Fibroblast of skin of left biceps (primary cell): ENCODE measurements at regions not wholly inside any gene's neighbourhood (a gene's known extent, or its start where the extent isn't known, plus 50 kb on each side); places are given as distances from the start of the nearest gene placed in this dataset.
A peak's percentile ranks its signal among the peaks of the same experiment; 100 is the strongest.

Source experiments
- DNase-seq, 2 experiments: peaks; one replicate each; pipeline ENCODE4 v3.0.0-alpha.2; 2013; ENCODE audit warnings: low read depth in 2 of 2

DNA sequence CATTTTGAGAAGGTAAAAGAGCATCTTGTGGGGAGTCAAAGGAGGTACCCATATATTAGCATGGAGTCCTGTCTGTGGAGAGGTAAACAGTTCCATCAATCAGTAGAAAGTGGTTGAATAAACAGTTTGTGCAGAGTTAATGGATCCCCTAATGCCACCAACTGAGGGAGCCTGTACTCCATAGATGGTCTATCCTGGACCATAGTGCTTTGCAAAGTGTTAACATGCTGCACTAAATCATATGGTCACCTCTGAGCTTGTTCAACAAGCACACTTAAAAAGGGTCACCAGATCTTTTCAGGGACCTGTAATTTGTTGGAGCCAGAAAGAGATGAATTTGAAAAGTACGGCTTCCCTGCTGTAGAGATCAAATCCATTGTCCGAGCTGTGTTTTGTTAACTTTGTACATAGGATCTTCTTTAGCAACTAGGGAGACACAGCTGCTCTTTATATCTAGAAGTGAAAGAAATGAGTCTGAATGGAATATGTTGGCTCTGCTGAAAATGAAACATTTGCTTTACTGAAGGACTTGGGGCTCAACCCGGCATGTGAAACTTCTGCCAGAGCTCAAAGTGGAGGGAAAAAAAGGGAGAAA, 366.4 kb downstream of the ETNK1 start:
- no peak for DNase-seq

DNA sequence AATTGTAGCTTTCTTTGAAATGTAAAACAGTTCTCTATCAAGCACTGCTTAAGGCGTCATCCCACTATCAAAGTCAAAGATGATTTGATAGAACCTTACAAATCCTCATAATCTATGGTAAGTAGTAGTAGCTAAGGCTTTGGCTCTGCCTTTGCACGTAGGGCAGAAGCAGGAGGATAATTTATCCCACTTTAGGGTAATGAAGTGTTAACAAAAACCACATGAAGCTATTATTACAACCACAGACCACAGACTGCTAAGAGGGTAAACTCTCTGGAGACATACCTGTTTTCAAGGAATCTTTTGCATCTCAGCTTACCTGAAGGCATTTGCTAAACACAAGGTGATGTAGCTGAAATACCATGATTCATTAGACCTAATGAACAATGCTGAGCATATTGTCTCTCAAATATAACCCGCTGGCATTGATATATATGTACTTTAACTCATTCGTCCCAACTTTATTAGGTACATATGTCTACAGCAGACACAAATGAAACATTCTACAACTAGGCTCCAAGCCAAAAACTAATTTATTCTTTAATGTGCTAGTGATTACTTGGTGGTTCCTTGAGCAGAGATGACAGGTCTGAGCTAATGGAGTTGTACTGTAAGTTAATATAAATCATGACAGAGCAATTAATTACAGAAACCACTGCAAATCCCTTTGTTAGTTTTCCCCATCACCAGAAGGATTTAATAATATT, 368.8 kb downstream of the ETNK1 start:
- no peak for DNase-seq

DNA sequence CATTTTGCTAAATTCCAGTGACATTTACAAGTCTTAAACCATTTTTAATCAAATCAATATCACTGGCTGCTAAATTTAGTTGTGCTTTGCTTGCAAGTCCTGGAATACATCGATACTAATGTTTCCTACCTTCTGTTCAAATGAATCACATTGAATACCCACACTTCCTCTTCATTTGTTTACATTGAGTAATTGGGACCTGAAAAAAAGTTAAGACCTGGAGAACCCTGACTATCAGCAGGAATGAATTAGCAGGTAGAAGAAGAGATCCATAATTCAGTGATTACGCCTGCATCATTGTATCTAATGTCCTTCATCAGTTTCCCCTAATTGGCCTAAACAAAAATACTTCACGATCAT, 369.3 kb downstream of the ETNK1 start:
- DNase-seq: no peak

DNA sequence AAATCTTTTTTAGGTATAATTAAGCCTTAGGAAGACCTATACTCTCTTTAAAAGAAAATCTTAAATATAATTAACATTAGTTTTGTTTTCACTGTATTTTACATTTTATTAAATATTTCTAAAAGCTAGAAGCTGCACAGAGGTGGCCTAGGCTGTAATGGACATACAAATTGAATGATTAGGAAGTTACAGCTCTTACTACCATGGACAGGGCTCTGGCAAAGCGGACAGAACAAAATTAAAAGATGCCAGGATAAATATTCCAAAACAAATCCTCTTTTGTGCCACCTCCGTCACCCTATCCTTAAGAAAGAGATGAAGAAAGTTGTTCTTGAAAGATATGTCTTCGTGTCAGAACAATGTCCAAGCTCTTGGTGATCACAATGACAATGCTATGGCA, 376.5 kb downstream of the ETNK1 start:
- DNase-seq: no peak

DNA sequence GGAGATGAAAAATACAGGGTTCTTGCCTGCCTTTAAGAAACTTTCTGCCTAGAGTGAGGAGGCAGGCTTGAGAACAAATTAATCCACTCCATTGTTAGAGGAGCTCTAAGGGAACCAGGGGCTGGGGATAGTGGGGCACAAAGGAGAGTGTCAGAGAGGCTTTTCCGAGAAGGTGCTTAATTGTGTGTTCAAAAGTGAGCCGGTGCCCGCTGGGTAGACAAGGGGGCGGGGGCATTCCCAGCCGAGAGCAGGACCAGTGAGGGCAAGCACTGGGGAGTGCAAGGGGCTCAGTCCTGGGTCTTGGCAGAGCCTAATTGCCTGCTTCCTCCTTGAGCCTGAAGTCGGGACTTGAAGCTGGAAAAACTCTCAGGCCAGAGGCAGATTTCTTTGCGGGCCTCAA, 377.4 kb downstream of the ETNK1 start:
- no peak for DNase-seq

DNA sequence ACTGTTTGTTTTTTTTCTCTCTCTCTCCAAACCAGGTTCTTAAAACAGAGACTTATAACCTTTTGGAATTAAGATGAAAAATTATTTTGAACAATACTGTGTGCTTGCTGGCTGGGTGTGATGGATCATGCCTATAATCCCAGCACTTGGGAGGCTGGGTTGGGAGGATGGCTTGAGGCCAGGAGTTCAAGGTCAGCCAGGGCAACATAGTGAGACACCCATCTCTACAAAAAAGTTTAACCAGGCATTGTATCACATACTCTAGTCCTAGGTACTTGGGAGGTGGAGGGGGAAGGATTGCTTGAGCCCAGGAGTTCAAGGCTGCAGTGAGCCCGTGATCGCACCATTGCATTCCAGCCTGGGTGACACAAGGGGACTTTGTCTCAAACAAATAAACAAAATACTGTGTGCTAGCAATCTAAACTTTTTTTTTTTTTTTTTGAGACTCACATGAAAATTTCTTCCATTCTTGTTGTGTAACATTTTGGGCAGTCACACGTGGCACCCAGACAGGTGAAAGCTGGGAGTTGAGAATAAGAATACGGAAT, 379.6 kb downstream of the ETNK1 start:
- DNase-seq: no peak

DNA sequence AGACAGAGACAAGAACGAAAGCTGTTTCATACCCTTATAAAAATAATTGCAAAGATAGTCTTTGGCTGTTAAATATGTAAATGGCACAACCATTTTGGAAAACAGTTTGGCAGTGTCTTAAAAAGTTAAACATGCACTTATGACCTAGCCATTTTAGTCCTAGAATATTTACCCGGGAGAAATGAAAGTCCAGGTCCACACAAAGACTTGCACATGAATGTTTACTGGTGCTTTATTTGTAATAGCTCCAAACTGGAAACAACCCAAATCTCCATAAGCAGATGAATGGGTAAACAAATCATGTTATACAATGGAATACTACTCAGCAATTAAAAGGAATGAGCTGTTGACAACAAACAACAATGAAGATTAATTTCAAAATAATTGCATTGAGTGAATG, 380.4 kb downstream of the ETNK1 start:
- no peak for DNase-seq

DNA sequence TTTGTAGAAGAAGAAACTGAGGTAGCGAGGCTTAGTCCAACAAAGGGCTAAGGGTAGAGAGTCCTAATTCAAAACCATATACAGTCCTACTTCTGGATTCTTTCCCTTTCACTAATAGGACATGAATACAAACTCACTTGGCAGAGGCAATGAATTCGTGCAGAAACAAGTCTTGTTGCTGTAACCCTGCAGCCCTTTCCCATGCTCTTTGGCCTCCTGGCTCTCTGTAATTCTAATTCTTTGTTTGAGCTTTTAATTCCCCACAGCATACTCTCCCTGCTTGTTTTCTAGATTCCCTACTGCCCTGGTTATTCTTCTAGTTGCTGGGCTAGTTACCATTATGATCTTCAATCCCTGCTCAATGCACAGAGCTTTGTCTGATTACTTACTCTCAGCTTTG, 381.4 kb downstream of the ETNK1 start:
- DNase-seq: no peak

DNA sequence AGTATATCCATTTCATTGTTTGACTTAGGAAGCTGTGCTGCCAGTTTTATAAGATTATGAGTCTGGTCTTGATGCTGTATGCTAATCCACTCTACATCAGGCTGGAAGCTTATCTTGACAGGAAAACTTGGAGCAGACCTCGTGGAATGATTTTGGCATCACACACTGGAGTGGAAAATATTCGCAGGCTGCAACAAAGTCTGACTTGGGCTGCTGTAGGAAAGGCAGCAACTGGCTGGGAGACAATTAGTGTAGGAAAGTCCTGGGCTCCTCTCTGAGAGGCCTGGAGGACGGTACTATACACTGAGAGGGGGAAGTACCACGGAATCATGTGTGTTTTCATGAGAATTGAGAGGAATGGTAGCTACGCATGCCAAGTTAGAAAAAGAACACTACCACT, 383.7 kb downstream of the ETNK1 start:
- DNase-seq: no peak

DNA sequence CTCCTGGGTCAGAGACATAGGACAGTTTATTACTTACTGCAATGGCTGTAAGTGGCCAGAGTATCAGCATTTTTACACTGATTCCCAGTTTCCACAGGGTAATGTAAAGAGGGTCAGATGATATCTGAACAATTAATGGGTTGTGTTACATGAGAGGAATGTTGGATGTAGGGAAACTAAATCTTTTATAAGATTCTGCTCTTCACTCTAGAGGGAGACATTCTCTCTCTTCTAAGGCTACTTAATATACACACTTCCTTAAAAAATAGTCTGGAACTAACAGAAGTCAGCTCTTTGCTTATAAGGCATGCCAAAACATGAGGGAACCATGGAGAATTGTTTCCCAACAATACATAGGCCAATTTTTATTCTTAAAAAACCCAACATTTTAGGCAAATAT, 389.8 kb downstream of the ETNK1 start:
- DNase-seq: no peak

DNA sequence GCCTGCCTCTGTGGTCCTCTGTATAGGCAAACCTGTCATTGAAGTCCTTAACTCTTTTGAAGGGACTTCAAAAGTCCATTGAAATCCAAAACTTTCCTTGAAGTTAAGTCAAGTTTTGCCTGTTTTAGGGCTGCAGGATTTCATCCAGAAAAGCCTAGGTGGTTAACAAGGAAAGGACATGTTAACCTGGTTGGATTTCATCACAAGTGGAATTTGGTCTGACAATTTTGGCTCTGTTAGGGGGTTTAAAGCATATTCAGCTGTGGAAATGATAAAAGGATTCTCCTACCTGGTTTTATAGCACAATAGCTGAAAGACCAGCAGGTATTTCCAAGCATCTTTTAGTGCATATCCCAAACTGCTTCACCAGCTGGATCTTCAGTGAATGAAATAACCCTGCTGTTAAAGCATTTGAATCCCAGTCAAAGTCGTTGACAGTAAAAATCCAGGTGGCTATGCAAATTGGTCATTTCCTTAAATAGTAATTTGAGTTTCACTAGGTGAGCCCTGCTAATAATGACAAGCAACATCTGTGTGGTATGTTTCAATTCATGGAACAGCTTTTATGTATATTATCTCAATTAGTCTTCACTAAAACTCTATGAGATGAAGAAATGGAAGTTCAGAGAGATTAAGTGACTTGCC, 400.5 kb downstream of the ETNK1 start:
- DNase-seq: no peak

DNA sequence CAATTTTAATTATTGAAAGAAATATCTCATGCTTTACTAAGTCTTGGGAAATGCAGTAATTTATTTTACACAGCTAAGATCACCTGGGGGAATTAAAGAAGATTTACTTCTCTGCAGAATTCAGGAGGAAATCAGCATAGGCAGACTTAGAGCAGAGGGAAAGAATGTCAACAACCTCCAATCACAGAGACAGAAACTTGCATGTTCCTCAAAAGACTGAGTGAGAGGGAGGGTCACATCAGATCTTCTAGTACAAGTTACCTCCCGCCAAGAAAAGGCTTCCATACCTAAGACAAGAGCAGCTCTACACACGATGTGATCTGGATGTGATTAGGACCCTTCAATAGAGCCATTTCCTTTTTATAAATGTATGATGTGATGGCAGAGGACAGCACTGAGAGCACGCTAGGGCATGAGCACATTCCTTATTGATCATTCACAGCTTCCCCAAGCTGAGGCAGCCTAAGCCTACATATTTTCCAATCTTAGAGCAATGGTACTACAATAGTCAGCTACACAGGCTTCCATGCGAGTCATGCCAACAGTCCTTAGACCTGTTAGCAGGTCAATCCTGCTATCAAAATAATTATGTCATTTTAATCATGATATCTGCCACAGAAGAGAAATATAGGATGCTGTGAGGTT, 403.3 kb downstream of the ETNK1 start:
- no peak for DNase-seq

DNA sequence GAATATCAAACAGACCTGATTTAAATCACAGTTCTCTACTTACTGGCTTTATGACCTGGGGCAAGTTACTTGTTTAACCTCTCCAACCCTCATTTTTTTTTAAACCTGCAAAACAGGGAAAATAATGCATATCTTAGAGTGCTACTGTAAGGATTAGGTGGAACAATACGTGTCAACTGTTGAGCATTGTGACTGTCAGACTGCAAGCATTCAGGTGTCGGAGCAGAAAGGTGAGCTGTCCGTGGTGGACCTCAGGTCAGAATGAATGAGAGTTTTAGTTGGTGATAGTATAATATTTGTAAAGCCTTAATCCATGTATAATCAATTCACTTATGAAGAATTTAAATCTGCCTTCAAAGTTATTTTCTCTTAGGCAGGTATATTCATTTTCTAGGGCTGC, 404.2 kb downstream of the ETNK1 start:
- DNase-seq: no peak

DNA sequence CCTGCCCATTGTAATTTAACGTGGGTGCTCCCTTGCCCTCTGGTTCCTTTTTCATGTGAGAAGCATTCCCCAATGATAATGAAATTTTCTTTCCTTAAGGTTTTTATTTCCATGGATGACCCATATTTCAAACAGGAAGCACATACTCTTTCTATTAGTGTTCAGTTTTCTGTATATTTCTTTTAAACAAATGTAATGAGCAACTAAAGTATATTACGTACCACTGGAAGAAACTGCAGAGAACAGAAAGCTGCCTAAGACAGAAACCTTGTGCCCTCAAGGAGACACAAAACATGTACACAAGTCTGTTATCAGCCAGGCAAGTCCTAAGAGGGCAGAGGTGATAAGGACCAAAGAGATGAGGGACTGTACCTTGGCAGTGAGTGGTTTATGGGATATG, 414.9 kb downstream of the ETNK1 start:
- no peak for DNase-seq

DNA sequence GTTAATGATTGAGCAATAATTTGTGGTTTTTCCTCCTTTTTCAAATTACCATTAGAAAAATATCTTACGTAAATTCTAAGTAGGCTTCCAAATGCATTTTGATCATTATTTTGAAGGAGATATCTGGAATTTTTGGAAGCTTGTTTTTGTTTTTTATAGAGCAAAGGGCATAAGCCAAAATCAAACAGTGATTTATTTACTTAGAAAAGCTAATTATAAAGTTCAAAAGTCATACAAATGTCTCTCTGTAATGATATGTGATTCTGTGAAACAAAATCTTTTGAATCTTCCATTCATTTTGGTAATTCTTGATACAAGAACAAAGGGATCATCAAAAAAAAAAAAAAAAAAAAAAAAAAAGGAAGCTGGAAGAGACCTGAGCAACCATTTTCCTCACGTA, 416.8 kb downstream of the ETNK1 start:
- no peak for DNase-seq

DNA sequence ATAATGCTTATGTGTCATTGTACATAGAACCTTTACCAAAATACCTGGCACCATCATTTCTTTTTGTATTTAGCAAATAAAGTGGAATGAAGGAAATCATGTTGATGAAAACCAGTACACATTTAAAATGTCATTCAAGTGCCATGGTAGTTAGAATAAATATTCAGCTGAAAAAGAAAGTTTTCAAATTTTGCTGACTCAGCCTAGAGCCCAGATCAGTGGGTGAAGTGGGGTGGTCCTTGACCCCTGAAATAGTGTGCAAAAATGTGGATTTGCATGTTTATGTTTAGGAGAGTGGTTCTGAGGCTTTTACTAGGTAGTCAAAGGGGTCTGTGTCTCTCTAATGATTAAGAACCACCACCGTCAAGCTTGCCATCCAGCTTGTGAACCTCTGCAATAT, 418.7 kb downstream of the ETNK1 start:
- no peak for DNase-seq

DNA sequence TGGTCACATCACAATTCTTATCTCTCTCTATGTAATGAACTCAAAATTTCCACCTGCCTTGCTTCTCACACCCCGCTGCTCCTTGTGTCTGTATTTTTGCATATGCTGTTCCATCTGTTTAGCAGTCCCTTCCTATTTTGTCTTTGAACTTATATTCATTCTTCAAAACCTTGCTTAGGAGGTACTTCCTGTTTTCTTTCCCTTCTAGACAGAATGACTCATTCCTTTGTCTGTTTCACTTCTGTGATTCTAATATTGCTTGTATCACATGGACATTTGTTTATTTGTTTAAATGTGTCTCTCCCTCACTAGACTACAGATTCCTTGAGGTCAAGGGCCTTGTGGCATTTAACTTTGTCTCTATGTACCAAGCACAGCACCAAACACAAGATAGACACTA, 424.2 kb downstream of the ETNK1 start:
- DNase-seq: no peak

DNA sequence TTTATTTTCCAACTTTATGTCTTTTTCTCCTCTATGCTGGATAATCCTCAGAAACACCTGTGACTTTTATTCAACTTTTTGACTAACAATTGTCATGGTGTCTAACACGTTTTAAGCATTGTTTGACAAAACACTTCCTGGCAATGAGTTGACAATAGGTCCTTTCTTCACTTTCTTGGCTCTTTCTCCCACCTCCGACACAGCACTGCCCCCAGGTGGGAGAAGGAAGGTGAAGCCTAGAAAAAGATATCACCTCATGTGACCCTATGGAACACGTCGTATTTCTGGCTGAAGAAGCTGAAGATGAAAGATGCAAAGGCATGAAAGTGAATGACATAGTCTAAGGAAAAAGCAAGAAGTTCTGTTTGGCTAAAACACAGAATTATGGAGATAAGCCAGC, 430.0 kb downstream of the ETNK1 start:
- DNase-seq: no peak

DNA sequence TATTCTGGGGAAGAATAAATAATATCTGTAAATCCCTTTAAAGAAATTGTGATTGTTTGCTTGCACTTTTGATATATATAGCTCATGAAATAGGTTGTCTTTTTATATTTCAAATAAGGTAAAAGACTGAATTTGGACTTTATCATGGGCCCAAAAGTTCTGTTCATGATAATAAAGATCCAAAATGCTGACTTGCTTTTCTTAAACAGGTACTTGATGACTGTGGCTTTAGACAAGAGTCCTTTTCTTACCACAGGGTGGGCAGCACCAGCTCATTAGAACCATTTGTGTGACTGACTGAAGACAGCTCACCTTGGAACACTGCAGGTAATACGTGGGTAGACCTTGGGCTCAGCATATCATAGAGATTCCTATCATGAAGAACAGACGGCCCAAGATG, 432.6 kb downstream of the ETNK1 start:
- no peak for DNase-seq

DNA sequence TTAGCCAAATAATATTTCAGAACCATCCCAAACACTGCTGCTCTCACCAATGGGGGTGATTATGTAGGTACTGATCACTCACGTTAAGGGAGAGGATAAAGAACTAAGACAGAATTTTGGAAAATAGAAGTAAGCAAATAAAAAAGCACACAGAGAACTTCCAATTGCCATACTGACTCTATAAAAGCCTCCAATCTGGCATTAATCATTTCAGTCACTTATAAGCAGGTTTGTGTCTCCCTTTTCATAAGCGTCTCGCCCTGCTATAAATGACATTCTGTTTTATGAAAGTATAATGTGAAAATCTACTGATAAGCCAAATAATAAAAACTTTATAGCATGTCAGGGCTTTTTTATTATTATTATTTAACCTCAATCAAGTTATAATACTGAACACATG, 435.2 kb downstream of the ETNK1 start:
- DNase-seq: no peak

DNA sequence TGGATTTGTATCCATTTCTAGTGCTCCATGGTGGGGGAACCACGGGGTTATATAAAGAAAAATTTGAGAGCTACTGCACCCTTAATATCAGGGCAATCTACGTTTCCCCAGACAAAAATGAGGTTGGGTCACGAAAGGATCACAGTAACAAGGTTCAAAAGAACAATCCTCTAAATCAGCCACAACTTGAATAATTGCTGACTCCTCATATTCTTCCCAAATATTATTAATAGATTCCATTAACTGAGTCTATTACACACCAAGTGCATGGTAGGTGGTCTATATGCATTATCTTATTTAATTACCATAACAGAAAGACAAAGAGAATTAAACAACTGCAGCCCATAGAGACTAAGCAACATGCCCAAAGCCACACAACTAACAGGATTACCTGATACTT, 438.2 kb downstream of the ETNK1 start:
- DNase-seq: no peak

DNA sequence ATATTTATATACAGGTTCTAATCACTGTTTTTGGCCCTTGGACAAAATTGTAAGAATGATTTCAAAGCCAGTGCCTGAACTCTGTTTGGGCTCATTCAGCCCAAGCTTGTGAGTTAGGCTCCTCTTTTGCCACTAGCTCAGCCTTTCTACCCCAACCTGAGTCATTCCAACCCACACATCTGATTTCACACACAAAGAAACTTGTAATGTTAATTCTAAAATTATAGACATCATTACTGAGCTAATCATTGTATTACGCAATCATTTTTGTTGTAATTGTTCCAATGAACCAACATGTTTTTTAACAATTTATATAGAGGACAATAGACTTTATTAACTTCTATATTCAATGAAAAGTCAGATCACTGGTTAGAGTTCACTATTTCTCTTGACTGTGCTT, 441.1 kb downstream of the ETNK1 start:
- DNase-seq: no peak

DNA sequence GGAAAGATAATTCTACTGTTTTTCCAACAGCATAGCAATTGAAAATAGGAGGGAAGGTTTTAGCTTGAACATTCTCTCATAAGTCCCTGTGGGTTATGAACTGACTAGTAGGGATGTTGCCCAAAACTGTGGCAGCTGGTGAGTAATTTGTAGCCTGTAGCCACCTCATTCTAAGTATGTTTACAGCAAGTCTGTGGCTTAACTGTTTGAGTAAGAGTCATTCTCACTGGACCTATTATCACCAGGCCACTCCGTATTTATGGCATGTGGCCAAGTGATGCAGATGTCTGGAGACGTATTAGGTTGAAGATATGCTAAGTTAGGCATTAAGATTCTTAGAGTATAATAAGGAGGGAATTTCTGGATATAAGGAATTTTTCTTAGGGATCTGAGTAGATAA, 458.3 kb downstream of the ETNK1 start:
- peak in 1 of 2 experiments; percentile 34 for DNase-seq
